ENCODE measurements at regions not wholly inside any gene's neighbourhood (a gene's known extent, or its start where the extent isn't known, plus 50 kb on each side); places are given as distances from the start of the nearest gene placed in this dataset.

DNA sequence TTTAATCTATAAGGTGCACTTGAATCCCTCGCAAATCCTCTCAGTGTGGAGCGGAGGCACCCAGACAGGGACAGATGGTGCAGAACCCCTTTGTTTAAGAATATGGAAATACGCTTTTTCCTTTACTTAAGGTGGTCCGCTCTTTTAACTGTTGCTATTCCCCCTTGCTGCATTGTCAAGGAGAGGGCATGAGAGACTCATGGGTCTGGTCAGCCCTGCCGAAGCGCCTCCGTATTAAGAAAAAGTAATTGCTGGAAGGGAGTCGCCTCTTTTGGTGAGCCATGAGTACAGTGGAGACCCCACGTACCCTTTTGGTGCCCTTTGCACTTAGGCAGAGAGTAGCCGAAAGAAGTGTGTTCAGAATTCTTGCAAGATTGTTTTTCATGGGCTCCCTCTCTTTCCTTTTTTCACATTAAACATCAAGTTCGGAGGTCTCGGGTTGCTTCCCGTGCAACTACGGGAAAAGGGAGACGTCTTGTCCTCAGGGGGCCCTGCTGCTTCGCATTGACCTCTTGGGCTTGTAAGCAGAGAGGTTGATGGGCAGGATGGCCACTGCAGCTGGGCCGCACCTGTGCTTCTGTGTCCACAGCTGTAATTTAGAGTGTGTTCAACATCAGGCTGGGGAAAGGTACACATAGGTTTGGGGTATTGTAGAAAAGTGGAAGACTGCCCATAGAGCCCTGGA, 109.6 kb downstream of the SPRY1 start:
- TF ChIP-seq TARDBP (IDR thresholded peaks at IDR 0.05): no peak
- no peak for TF ChIP-seq SP1 (IDR thresholded peaks at IDR 0.05)
- no peak for TF ChIP-seq FOXA1 (IDR thresholded peaks at IDR 0.05)
- no peak for TF ChIP-seq BHLHE40 (IDR thresholded peaks at IDR 0.05; ENCODE audit: borderline replicate concordance)
- no peak for TF ChIP-seq NFRKB (IDR thresholded peaks at IDR 0.05)
- no peak for TF ChIP-seq HDGF (IDR thresholded peaks at IDR 0.05; ENCODE audit: borderline replicate concordance)
- TF ChIP-seq CTBP1 (IDR thresholded peaks at IDR 0.05; ENCODE audit: borderline replicate concordance): no peak
- no peak for TF ChIP-seq ARNT (IDR thresholded peaks at IDR 0.05)
